ENCODE measurements at regions not wholly inside any gene's neighbourhood (a gene's known extent, or its start where the extent isn't known, plus 50 kb on each side); places are given as distances from the start of the nearest gene placed in this dataset.

GRCh38 chr2:133955169-133955568 is 298.7 kb upstream of the MGAT5 start:
- TF ChIP-seq, protein P1, sequence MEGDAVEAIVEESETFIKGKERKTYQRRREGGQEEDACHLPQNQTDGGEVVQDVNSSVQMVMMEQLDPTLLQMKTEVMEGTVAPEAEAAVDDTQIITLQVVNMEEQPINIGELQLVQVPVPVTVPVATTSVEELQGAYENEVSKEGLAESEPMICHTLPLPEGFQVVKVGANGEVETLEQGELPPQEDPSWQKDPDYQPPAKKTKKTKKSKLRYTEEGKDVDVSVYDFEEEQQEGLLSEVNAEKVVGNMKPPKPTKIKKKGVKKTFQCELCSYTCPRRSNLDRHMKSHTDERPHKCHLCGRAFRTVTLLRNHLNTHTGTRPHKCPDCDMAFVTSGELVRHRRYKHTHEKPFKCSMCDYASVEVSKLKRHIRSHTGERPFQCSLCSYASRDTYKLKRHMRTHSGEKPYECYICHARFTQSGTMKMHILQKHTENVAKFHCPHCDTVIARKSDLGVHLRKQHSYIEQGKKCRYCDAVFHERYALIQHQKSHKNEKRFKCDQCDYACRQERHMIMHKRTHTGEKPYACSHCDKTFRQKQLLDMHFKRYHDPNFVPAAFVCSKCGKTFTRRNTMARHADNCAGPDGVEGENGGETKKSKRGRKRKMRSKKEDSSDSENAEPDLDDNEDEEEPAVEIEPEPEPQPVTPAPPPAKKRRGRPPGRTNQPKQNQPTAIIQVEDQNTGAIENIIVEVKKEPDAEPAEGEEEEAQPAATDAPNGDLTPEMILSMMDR (IDR thresholded peaks at IDR 0.05): no peak
- TF ChIP-seq POLR2AphosphoS5 (IDR thresholded peaks at IDR 0.05) (no peak), EP300 (IDR thresholded peaks at IDR 0.05) (no peak), POLR2A (IDR thresholded peaks at IDR 0.05) (no peak)

Measured in upper lobe of left lung (tissue), 4 donors.